ENCODE measurements at regions not wholly inside any gene's neighbourhood (a gene's known extent, or its start where the extent isn't known, plus 50 kb on each side); places are given as distances from the start of the nearest gene placed in this dataset.

- TF ChIP-seq CTCF (IDR thresholded peaks at IDR 0.05; ENCODE audit: borderline replicate concordance, insufficient read depth, low read depth, low read length): no peak
- no peak overlapping the region for H3K4me3 ChIP-seq (ENCODE audit: low read depth, low read length)
Observed at GRCh38 chr11:69981119-69981784, 96.9 kb upstream of the ANO1 start.

GRCh38 chr11:69982690-69983570 lies 95.2 kb upstream of the ANO1 start:
- no peak overlapping the region for H3K4me3 ChIP-seq (ENCODE audit: low read depth, low read length)
- TF ChIP-seq CTCF (IDR thresholded peaks at IDR 0.05; ENCODE audit: borderline replicate concordance, insufficient read depth, low read depth, low read length): no peak

GRCh38 chr11:69983571-69983877 lies 94.6 kb upstream of the ANO1 start:
- H3K4me3 ChIP-seq (ENCODE audit: low read depth, low read length): no peak overlapping the region
- TF ChIP-seq CTCF (IDR thresholded peaks at IDR 0.05; ENCODE audit: borderline replicate concordance, insufficient read depth, low read depth, low read length): no peak

- no peak overlapping the region for H3K4me3 ChIP-seq (ENCODE audit: low read depth, low read length)
- no peak for TF ChIP-seq CTCF (IDR thresholded peaks at IDR 0.05; ENCODE audit: borderline replicate concordance, insufficient read depth, low read depth, low read length)
Observed at GRCh38 chr11:69983897-69984438, 94.1 kb upstream of the ANO1 start.

GRCh38 chr11:69984457-69985261 lies 93.5 kb upstream of the ANO1 start:
- no peak for TF ChIP-seq CTCF (IDR thresholded peaks at IDR 0.05; ENCODE audit: borderline replicate concordance, insufficient read depth, low read depth, low read length)
- H3K4me3 ChIP-seq (ENCODE audit: low read depth, low read length): no peak overlapping the region

- H3K4me3 ChIP-seq (ENCODE audit: low read depth, low read length): no peak overlapping the region
Observed at GRCh38 chr11:69985331-69985640, 92.8 kb upstream of the ANO1 start.

More at GRCh38 chr11:69985331-69985640, 92.8 kb upstream of the ANO1 start:
- no peak for TF ChIP-seq CTCF (IDR thresholded peaks at IDR 0.05; ENCODE audit: borderline replicate concordance, insufficient read depth, low read depth, low read length)
